ENCODE measurements at regions not wholly inside any gene's neighbourhood (a gene's known extent, or its start where the extent isn't known, plus 50 kb on each side); places are given as distances from the start of the nearest gene placed in this dataset.

- TF ChIP-seq, protein P1, sequence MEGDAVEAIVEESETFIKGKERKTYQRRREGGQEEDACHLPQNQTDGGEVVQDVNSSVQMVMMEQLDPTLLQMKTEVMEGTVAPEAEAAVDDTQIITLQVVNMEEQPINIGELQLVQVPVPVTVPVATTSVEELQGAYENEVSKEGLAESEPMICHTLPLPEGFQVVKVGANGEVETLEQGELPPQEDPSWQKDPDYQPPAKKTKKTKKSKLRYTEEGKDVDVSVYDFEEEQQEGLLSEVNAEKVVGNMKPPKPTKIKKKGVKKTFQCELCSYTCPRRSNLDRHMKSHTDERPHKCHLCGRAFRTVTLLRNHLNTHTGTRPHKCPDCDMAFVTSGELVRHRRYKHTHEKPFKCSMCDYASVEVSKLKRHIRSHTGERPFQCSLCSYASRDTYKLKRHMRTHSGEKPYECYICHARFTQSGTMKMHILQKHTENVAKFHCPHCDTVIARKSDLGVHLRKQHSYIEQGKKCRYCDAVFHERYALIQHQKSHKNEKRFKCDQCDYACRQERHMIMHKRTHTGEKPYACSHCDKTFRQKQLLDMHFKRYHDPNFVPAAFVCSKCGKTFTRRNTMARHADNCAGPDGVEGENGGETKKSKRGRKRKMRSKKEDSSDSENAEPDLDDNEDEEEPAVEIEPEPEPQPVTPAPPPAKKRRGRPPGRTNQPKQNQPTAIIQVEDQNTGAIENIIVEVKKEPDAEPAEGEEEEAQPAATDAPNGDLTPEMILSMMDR (IDR thresholded peaks at IDR 0.05; ENCODE audit: low read length, missing control alignments): no peak
- DNase-seq (ENCODE audit: low read depth): no peak
- no peak overlapping the region for H3K4me3 ChIP-seq (replicated peaks; ENCODE audit: low read depth, low read length)
These were observed 195.4 kb downstream of the SUDS3 start for GRCh38 chr12:118571730-118572129.

GRCh38 chr12:118574288-118574687, 197.9 kb downstream of the SUDS3 start:
- DNase-seq (ENCODE audit: low read depth): no peak
- H3K4me3 ChIP-seq (replicated peaks; ENCODE audit: low read depth, low read length): no peak overlapping the region
- TF ChIP-seq, protein P1 (IDR thresholded peaks at IDR 0.05; ENCODE audit: low read length, missing control alignments): no peak

- no peak for DNase-seq (ENCODE audit: low read depth)
- TF ChIP-seq, protein P1 (IDR thresholded peaks at IDR 0.05; ENCODE audit: low read length, missing control alignments): no peak
- no peak overlapping the region for H3K4me3 ChIP-seq (replicated peaks; ENCODE audit: low read depth, low read length)
These were observed 199.4 kb downstream of the SUDS3 start for GRCh38 chr12:118575730-118576129.

- TF ChIP-seq, protein P1 (IDR thresholded peaks at IDR 0.05; ENCODE audit: low read length, missing control alignments): no peak
- no peak overlapping the region for H3K4me3 ChIP-seq (replicated peaks; ENCODE audit: low read depth, low read length)
- no peak for DNase-seq (ENCODE audit: low read depth)
These were observed 205.0 kb downstream of the SUDS3 start for GRCh38 chr12:118581371-118581770.

- DNase-seq (ENCODE audit: low read depth): no peak
- no peak overlapping the region for H3K4me3 ChIP-seq (replicated peaks; ENCODE audit: low read depth, low read length)
- TF ChIP-seq, protein P1 (IDR thresholded peaks at IDR 0.05; ENCODE audit: low read length, missing control alignments): no peak
These were observed 206.5 kb downstream of the SUDS3 start for GRCh38 chr12:118582863-118583262.

DNA sequence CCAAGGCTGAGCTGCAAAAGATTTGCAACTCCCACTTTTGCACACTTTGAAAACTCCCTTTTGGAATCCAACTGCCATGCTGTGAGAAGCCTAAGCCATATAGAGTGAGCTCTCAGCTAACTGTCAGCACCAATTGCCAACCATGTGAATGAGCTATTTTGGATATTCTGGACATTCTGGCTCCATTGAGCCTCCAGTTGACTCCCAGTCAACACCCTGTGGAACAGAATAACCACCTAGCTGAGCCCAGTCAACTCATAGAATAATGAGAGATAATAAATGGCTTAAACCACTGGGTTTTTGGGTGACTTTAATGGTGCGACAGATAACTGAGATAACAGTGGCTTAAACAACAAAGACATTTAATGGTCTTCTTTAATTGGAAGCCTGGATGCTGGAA, 210.1 kb downstream of the SUDS3 start:
- H3K4me3 ChIP-seq (replicated peaks; ENCODE audit: low read depth, low read length): no peak overlapping the region
- no peak for DNase-seq (ENCODE audit: low read depth)
- TF ChIP-seq, protein P1 (IDR thresholded peaks at IDR 0.05; ENCODE audit: low read length, missing control alignments): no peak

GRCh38 chr12:118589162-118589561, 212.8 kb downstream of the SUDS3 start:
- TF ChIP-seq, protein P1 (IDR thresholded peaks at IDR 0.05; ENCODE audit: low read length, missing control alignments): no peak
- no peak overlapping the region for H3K4me3 ChIP-seq (replicated peaks; ENCODE audit: low read depth, low read length)
- DNase-seq (ENCODE audit: low read depth): no peak

All from fibroblast of pulmonary artery (primary cell).